Left lung (tissue), 4 donors: ENCODE measurements at regions not wholly inside any gene's neighbourhood (a gene's known extent, or its start where the extent isn't known, plus 50 kb on each side); places are given as distances from the start of the nearest gene placed in this dataset.
"Not testable (repeated sequence)": the region's sequence is repeated elsewhere in the genome, so short reads cannot be mapped to it uniquely, and the experiment has no call there.

Source experiments
- ATAC-seq: fragments of 200-7000 bp; cut with Tn5 transposase; one replicate; pipeline ENCODE4 v1.9.1; 2020; ENCODE audit warnings: moderate library complexity
- DNase-seq, 4 donors: peaks; one replicate each; pipeline ENCODE4 v3.0.0-alpha.2; 2013 to 2020
- H3K27ac ChIP-seq, 2 donors: fragments of 200-600 bp; sonication (generic) in 1 of 2; one replicate each; pipeline versions ENCODE4 v1.5.0 to v1.8.0; 2020 to 2021
- H3K27me3 ChIP-seq, 2 donors: fragments of 200-600 bp; sonication (generic) in 1 of 2; one replicate each; pipeline versions ENCODE4 v1.5.0 to v1.8.0; 2020 to 2021
- H3K36me3 ChIP-seq, 2 donors: fragments of 200-600 bp; sonication (generic) in 1 of 2; one replicate each; pipeline versions ENCODE4 v1.5.0 to v1.8.0; 2020 to 2021
- H3K4me1 ChIP-seq, 2 donors: fragments of 200-600 bp; one replicate each; pipeline ENCODE4 v1.8.0; 2021
- H3K4me3 ChIP-seq, 2 donors: fragments of 200-600 bp; sonication (generic) in 1 of 2; one replicate each; pipeline versions ENCODE4 v1.5.0 to v1.8.0; 2020 to 2021; ENCODE audit warnings: mild to moderate bottlenecking in 1 of 2
- H3K9me3 ChIP-seq, 2 donors: fragments of 200-600 bp; sonication (generic) in 1 of 2; one replicate each; pipeline versions ENCODE4 v1.5.0 to v1.8.0; 2020 to 2021
- CTCF ChIP-seq, 2 donors: fragments of 200-600 bp; sonication (generic) in 1 of 2; IDR thresholded peaks; one replicate each; pipeline versions ENCODE4 v1.5.0 to v1.8.0; 2021; ENCODE audit warnings: antibody characterized with exemption in 2 of 2
- intact Hi-C, 2 donors: fragments of 100-400 bp; cut with DNase I; formaldehyde crosslinking; loops; one replicate each; pipeline versions ENCODE4 v1.11.2 to v1.14.2; 2022
- donor health status: DM: no; HTN: yes; CAD: no.
- donor health status: DM: no; HTN: no; CAD: no.

GRCh38 chr17:445839-446238 is 93.2 kb upstream of the RPH3AL start, which contains the start of gene RFLNB:
Gene RFLNB (minus strand): TSS chr17:445939.
- H3K27ac ChIP-seq, H3K9me3 ChIP-seq, H3K4me3 ChIP-seq, ATAC-seq, intact Hi-C loops, H3K27me3 ChIP-seq, DNase-seq: not testable (repeated sequence)
- Histone ChIP-seq H3K36me3 (peaks cover 0 to 33% of the 10 kb centered on the region in 2 donors), H3K4me1 (peaks cover 0 to 13% of the 10 kb centered on the region in 2 donors)

GRCh38 chr17:444879-445454 is 92.4 kb upstream of the RPH3AL start:
- Histone ChIP-seq H3K4me1 (peaks cover 0 to 13% of the 10 kb centered on the region in 2 donors), H3K27ac (no peak overlapping the region), H3K36me3 (peaks cover 0 to 33% of the 10 kb centered on the region in 2 donors), H3K9me3 (no peaks in the 10 kb centered on the region), H3K27me3 (no peaks in the 10 kb centered on the region), H3K4me3 (no peak overlapping the region)
- intact Hi-C loops = no loop called here
- DNase-seq (no peak), ATAC-seq (no peak)
- TF ChIP-seq CTCF (IDR thresholded peaks at IDR 0.05) = no peak

GRCh38 chr17:443109-443508 is 90.5 kb upstream of the RPH3AL start:
- Histone ChIP-seq H3K4me1 (peaks cover 0 to 13% of the 10 kb centered on the region in 2 donors), H3K36me3 (peaks cover 0 to 33% of the 10 kb centered on the region in 2 donors), H3K27ac (no peak overlapping the region), H3K9me3 (no peaks in the 10 kb centered on the region), H3K4me3 (no peak overlapping the region), H3K27me3 (no peaks in the 10 kb centered on the region)
- DNase-seq (peak in 1 of 4 donors; percentile 73), ATAC-seq (no peak)
- TF ChIP-seq CTCF (IDR thresholded peaks at IDR 0.05) = no peak
- intact Hi-C loops = no loop called here

GRCh38 chr17:441155-441950 is 88.7 kb upstream of the RPH3AL start:
- no peak for DNase-seq
- Histone ChIP-seq H3K27ac (no peak overlapping the region), H3K4me3 (no peak overlapping the region), H3K36me3 (peaks cover 0 to 33% of the 10 kb centered on the region in 2 donors), H3K27me3 (no peaks in the 10 kb centered on the region), H3K9me3 (peaks cover 0 to 5% of the 10 kb centered on the region in 2 donors), H3K4me1 (peaks cover 0 to 9% of the 10 kb centered on the region in 2 donors)
- TF ChIP-seq CTCF (IDR thresholded peaks at IDR 0.05) = no peak
- no peak for ATAC-seq
- intact Hi-C loops = no loop called here

GRCh38 chr17:438191-438590 is 85.6 kb upstream of the RPH3AL start:
- H3K27me3 ChIP-seq = no peaks in the 10 kb centered on the region
- H3K9me3 ChIP-seq = peaks cover 0 to 5% of the 10 kb centered on the region in 2 donors
- no peak overlapping the region for H3K4me3 ChIP-seq
- TF ChIP-seq CTCF (IDR thresholded peaks at IDR 0.05) = no peak
- H3K4me1 ChIP-seq = no peaks in the 10 kb centered on the region
- peaks cover 0 to 23% of the 10 kb centered on the region in 2 donors for H3K36me3 ChIP-seq
- no peak for DNase-seq
- intact Hi-C loops = no loop called here
- H3K27ac ChIP-seq = no peak overlapping the region
- no peak for ATAC-seq
